Right cardiac atrium (tissue), 5 donors: ENCODE measurements at regions not wholly inside any gene's neighbourhood (a gene's known extent, or its start where the extent isn't known, plus 50 kb on each side); places are given as distances from the start of the nearest gene placed in this dataset.

Experiments
- ATAC-seq, 2 donors: fragments of 200-7000 bp; cut with Tn5 transposase; one replicate each; pipeline versions ENCODE4 v1.8.0 to v1.9.1; 2020; ENCODE audit warnings: moderate library complexity in 2 of 2, mild to moderate bottlenecking in 1 of 2
- DNase-seq, 3 donors: peaks; one replicate each; pipeline ENCODE4 v3.0.0-alpha.2; 2020
- H3K27ac ChIP-seq: one replicate; pipeline ENCODE4 v1.5.1; 2013; ENCODE audit warnings: mild to moderate bottlenecking, low read length, control low read depth, moderate library complexity
- H3K27me3 ChIP-seq: one replicate; pipeline ENCODE4 v1.6.1; 2013; ENCODE audit not compliant: control insufficient read depth, insufficient read depth
- H3K4me1 ChIP-seq: one replicate; pipeline ENCODE4 v1.6.1; 2013; ENCODE audit warnings: low read length; ENCODE audit not compliant: control insufficient read depth, insufficient read depth
- H3K4me3 ChIP-seq: one replicate; pipeline ENCODE4 v1.5.1; 2013; ENCODE audit warnings: low read length, control low read depth
- H3K9me3 ChIP-seq: one replicate; pipeline ENCODE4 v1.6.1; 2013; ENCODE audit warnings: low read length; ENCODE audit not compliant: control insufficient read depth
- WGBS: extraction: QIAGEN DNeasy Blood & Tissue Kit; methylation state at CpG from one replicate; pipeline ENCODE4 v1.1.7; 2013; 5-methylcytosine and 5-hydroxymethylcytosine counted together
- intact Hi-C, 4 donors: fragments of 100-400 bp; cut with DNase I; formaldehyde crosslinking; loops; one replicate each; pipeline versions ENCODE4 v1.11.0 to v1.14.0; 2022 to 2023
- donor health status: healthy with polysubstance abuse.
- donor health status: DM: no; HTN: yes; CAD: no.
- donor health status: DM: no; HTN: no; CAD: no.
- donor health status: DM: no; HTN: yes; CAD: no; lungs with severe emphysema.
- donor health status: DM: yes; HTN: yes; CAD: no.

GRCh38 chr22:49505337-49506009, 322.2 kb downstream of the BRD1 start:
- Histone ChIP-seq H3K4me3 (no peak overlapping the region), H3K9me3 (no peaks in the 10 kb centered on the region), H3K27ac (no peak overlapping the region), H3K4me1 (no peaks in the 10 kb centered on the region), H3K27me3 (no peaks in the 10 kb centered on the region)
- intact Hi-C loops, result no loop called here
- 92% methylated on average over 7 of the region's 7 CpGs for WGBS
- no peak for DNase-seq
- no peak for ATAC-seq

- Histone ChIP-seq H3K27ac (no peak overlapping the region), H3K4me1 (no peaks in the 10 kb centered on the region), H3K4me3 (no peak overlapping the region), H3K9me3 (no peaks in the 10 kb centered on the region), H3K27me3 (no peaks in the 10 kb centered on the region)
- no peak for ATAC-seq
- intact Hi-C loops, result no loop called here
- WGBS, result 81% methylated on average over 6 of the region's 6 CpGs
- no peak for DNase-seq
These were observed 323.7 kb downstream of the BRD1 start for GRCh38 chr22:49503896-49504521.

DNA sequence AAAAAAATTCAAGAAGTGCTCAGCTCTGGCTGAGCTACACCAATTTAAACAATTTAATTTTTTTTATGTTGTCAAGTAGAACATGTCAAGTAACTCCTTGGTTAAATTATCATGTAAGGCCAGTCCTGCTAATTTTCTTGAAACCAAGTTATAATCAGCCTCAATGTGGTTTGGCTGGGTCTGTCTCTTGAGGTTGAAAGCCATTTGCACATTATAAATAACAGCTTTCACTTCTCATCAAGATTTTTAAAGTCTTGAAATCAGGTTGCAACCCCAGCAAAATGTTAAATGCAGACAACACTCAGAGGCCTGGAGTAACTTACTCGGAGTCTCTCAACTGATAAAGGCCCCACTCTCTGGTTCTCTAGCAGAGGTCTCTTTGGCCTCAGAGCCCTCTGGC, 324.4 kb downstream of the BRD1 start:
- no peak for ATAC-seq
- Histone ChIP-seq H3K27me3 (no peaks in the 10 kb centered on the region), H3K4me1 (no peaks in the 10 kb centered on the region), H3K4me3 (no peak overlapping the region), H3K27ac (no peak overlapping the region), H3K9me3 (no peaks in the 10 kb centered on the region)
- WGBS, result 58% methylated on average over 1 of the region's 1 CpG
- DNase-seq, result no peak
- intact Hi-C loops, result no loop called here

DNA sequence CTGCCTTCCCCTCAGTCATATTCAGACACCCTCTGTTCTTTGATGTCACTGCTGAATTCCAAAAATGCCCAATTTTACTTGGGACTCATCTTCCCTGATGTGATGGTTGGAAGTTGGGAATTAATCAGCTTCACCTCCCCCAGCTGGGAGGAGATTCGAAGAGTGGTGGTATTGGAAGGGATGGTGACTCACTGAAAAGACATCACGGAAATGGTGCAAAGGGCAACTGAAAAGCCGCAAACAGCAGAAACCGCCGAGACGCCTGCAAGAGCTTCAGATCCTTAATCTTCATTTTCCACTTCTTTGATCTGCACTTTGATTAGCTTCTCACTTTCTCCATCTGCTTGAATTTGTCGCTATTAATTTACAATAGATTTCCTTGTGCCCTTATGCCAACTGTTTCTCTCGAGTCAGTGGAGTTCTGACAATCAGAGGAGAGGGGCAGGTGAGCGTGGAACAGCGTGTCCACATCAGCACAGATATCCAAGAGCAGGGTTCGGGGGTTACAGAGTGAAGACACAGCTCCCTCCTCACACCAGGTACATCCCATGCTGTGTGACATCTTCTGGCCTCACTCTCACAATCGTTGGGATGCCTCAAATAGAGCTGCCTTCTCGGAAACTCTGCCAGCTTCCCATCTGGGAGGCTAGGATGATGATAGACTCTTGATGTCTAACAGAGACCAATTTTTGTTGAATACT, 325.4 kb downstream of the BRD1 start:
- 84% methylated on average over 13 of the region's 13 CpGs for WGBS
- Histone ChIP-seq H3K27ac (no peak overlapping the region), H3K27me3 (no peaks in the 10 kb centered on the region), H3K4me1 (no peaks in the 10 kb centered on the region), H3K4me3 (no peak overlapping the region), H3K9me3 (no peaks in the 10 kb centered on the region)
- no peak for DNase-seq
- no peak for ATAC-seq
- intact Hi-C loops, result no loop called here

DNA sequence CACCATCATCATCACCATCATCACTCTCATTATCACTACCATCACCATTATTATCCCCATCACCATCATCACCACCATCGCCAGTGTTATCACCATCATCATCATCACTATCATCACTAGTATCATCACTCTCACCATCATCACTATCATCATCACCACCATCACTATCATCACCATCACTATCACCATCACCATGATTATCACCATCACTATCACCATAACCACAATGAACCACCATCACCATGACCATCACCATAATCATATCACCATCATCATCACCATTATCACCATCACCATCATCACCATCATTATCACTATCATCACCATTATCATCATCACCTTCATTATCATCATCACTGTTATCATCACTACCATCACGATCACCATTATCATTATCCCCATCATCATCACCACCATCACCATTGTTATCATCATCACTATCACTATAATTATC, 326.7 kb downstream of the BRD1 start:
- H3K27ac ChIP-seq, result no peak overlapping the region
- H3K4me1 ChIP-seq, result no peaks in the 10 kb centered on the region
- ATAC-seq (no peak), DNase-seq (no peak)
- intact Hi-C loops, result no loop called here
- no peaks in the 10 kb centered on the region for H3K27me3 ChIP-seq
- H3K9me3 ChIP-seq, result no peaks in the 10 kb centered on the region
- H3K4me3 ChIP-seq, result no peak overlapping the region
- WGBS, result 96% methylated on average over 2 of the region's 2 CpGs

DNA sequence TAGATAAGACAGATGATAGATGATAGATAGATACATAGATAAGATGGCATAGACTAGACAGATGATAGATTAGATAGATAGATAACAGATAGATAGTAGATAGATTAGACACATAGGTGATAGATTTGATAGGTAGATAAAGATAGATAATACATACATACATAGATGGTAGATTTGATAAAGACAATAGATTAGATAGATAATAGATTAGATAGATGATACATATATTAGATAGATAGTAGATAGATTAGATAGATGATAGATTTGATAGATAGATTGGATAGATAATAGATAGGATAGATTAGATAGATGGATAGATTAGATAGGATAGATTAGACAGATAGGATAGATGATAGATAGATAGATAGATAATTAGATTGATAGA, 327.6 kb downstream of the BRD1 start:
- ATAC-seq, result no peak
- DNase-seq, result no peak
- Histone ChIP-seq H3K4me3 (no peak overlapping the region), H3K9me3 (no peaks in the 10 kb centered on the region), H3K4me1 (no peaks in the 10 kb centered on the region), H3K27me3 (no peaks in the 10 kb centered on the region), H3K27ac (no peak overlapping the region)
- intact Hi-C loops, result no loop called here

DNA sequence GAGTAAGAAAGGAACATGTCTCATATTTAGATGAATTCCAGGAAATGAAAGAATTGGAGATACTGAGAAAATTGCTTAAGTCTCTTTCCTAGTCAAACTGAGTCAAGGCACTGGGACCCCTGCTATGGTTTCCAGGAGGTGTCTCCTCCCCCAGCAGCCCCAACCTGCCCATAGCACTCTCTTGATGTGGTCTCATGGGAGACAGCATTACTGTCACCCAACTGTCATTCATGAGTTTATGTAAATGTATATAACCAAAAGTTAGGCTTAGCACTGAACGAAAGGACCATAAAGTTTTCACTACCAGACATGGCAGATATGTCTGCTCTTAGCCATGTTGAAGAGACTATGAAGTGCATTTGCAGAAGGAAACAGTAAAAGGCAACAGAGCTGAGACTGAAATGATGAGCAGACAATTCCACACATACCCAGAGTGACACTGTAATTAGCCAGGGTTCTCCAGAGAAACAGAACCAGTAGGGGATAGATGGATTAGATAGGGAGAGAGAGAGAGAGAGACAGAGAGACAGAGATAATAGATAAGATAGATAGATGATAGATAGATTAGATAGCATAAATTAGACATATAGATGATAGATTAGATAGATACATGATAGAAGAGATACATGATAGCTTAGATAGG, 328.1 kb downstream of the BRD1 start:
- ATAC-seq (no peak), DNase-seq (no peak)
- Histone ChIP-seq H3K4me1 (no peaks in the 10 kb centered on the region), H3K27ac (no peak overlapping the region), H3K9me3 (no peaks in the 10 kb centered on the region), H3K27me3 (no peaks in the 10 kb centered on the region), H3K4me3 (no peak overlapping the region)
- intact Hi-C loops, result no loop called here
- WGBS, result 84% methylated on average over 1 of the region's 1 CpG

- no peaks in the 10 kb centered on the region for H3K27me3 ChIP-seq
- intact Hi-C loops, result no loop called here
- no peaks in the 10 kb centered on the region for H3K9me3 ChIP-seq
- DNase-seq, result no peak
- no peak overlapping the region for H3K4me3 ChIP-seq
- 78% methylated on average over 2 of the region's 2 CpGs for WGBS
- H3K27ac ChIP-seq, result no peak overlapping the region
- no peak for ATAC-seq
- no peaks in the 10 kb centered on the region for H3K4me1 ChIP-seq
These were observed 330.4 kb downstream of the BRD1 start for GRCh38 chr22:49497266-49497665.

GRCh38 chr22:49494555-49494954, 333.1 kb downstream of the BRD1 start:
- Histone ChIP-seq H3K27ac (no peak overlapping the region), H3K27me3 (no peaks in the 10 kb centered on the region), H3K9me3 (no peaks in the 10 kb centered on the region), H3K4me1 (no peaks in the 10 kb centered on the region), H3K4me3 (no peak overlapping the region)
- intact Hi-C loops, result no loop called here
- ATAC-seq (no peak), DNase-seq (no peak)
- WGBS, result 93% methylated on average over 12 of the region's 12 CpGs

GRCh38 chr22:49492741-49493251, 334.9 kb downstream of the BRD1 start:
- ATAC-seq, result no peak
- Histone ChIP-seq H3K4me3 (no peak overlapping the region), H3K27ac (no peak overlapping the region), H3K27me3 (no peaks in the 10 kb centered on the region), H3K4me1 (no peaks in the 10 kb centered on the region), H3K9me3 (no peaks in the 10 kb centered on the region)
- intact Hi-C loops, result no loop called here
- WGBS, result 75% methylated on average over 12 of the region's 12 CpGs
- no peak for DNase-seq

GRCh38 chr22:49492308-49492707, 335.4 kb downstream of the BRD1 start:
- no peak for ATAC-seq
- Histone ChIP-seq H3K4me3 (no peak overlapping the region), H3K27me3 (no peaks in the 10 kb centered on the region), H3K4me1 (no peaks in the 10 kb centered on the region), H3K27ac (no peak overlapping the region), H3K9me3 (no peaks in the 10 kb centered on the region)
- DNase-seq, result no peak
- 86% methylated on average over 17 of the region's 17 CpGs for WGBS
- intact Hi-C loops, result no loop called here
